Vagina (tissue), 2 donors: ENCODE measurements at regions not wholly inside any gene's neighbourhood (a gene's known extent, or its start where the extent isn't known, plus 50 kb on each side); places are given as distances from the start of the nearest gene placed in this dataset.

ENCODE experiments used
- DNase-seq, 2 donors: peaks; one replicate each; pipeline ENCODE4 v3.0.0-alpha.2; 2017; ENCODE audit errors: extremely low spot score in 2 of 2
- H3K27ac ChIP-seq: fragments of 200-600 bp; sonication (generic); one replicate; pipeline ENCODE4 v1.5.1; 2019
- H3K27me3 ChIP-seq: fragments of 200-600 bp; sonication (generic); one replicate; pipeline ENCODE4 v1.5.1; 2019
- H3K36me3 ChIP-seq, 2 donors: fragments of 200-600 bp; sonication (generic); one replicate each; pipeline ENCODE4 v1.5.1; 2017 to 2019
- H3K4me1 ChIP-seq: fragments of 200-600 bp; sonication (generic); one replicate; pipeline ENCODE4 v1.5.1; 2019
- H3K4me3 ChIP-seq, 2 donors: fragments of 200-600 bp; sonication (generic); 1 replicate in 1 of 2; 2 replicates in 1 of 2; pipeline ENCODE4 v1.5.1; 2016 to 2019
- H3K9me3 ChIP-seq: fragments of 200-600 bp; sonication (generic); one replicate; pipeline ENCODE4 v1.5.1; 2019
- POLR2A ChIP-seq, 2 donors: fragments of 450-650 bp; IDR thresholded peaks; one replicate each; pipeline ENCODE4 v1.6.1; 2017; ENCODE audit warnings: antibody characterized with exemption in 2 of 2, mild to moderate bottlenecking in 2 of 2, moderate library complexity in 2 of 2
- POLR2AphosphoS5 ChIP-seq, 2 donors: sonication (generic); formaldehyde crosslinking; IDR thresholded peaks; one replicate each; pipeline ENCODE4 v1.9.0; 2017; ENCODE audit warnings: antibody characterized with exemption in 2 of 2, mild to moderate bottlenecking in 2 of 2, low read depth in 1 of 2; ENCODE audit not compliant: insufficient read depth in 1 of 2
- intact Hi-C: fragments of 100-400 bp; cut with DNase I; formaldehyde crosslinking; loops from one replicate; pipeline ENCODE4 v1.15.1; 2023
- TF ChIP-seq, protein P1 (sequence below), 3 experiments: fragments of 450-650 bp in 2 of 3; fragments of 200-600 bp in 1 of 3; sonication (generic) in 1 of 3; IDR thresholded peaks; one replicate each; pipeline ENCODE4 v1.5.1; 2017 to 2019; ENCODE audit warnings: antibody characterized with exemption in 3 of 3, mild to moderate bottlenecking in 2 of 3, moderate library complexity in 2 of 3

- H3K4me3 ChIP-seq: no peak overlapping the region
- intact Hi-C loops: no loop called here
- H3K36me3 ChIP-seq: no peaks in the 10 kb centered on the region
- no peak for DNase-seq
- H3K27ac ChIP-seq: no peak overlapping the region
- TF ChIP-seq POLR2A (IDR thresholded peaks at IDR 0.05): no peak
- no peak for TF ChIP-seq POLR2AphosphoS5 (IDR thresholded peaks at IDR 0.05; ENCODE audit: insufficient read depth in 1 of 2, low read depth in 1 of 2)
- TF ChIP-seq, protein P1, sequence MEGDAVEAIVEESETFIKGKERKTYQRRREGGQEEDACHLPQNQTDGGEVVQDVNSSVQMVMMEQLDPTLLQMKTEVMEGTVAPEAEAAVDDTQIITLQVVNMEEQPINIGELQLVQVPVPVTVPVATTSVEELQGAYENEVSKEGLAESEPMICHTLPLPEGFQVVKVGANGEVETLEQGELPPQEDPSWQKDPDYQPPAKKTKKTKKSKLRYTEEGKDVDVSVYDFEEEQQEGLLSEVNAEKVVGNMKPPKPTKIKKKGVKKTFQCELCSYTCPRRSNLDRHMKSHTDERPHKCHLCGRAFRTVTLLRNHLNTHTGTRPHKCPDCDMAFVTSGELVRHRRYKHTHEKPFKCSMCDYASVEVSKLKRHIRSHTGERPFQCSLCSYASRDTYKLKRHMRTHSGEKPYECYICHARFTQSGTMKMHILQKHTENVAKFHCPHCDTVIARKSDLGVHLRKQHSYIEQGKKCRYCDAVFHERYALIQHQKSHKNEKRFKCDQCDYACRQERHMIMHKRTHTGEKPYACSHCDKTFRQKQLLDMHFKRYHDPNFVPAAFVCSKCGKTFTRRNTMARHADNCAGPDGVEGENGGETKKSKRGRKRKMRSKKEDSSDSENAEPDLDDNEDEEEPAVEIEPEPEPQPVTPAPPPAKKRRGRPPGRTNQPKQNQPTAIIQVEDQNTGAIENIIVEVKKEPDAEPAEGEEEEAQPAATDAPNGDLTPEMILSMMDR (IDR thresholded peaks at IDR 0.05): no peak
- no peaks in the 10 kb centered on the region for H3K9me3 ChIP-seq
- no peaks in the 10 kb centered on the region for H3K27me3 ChIP-seq
- no peaks in the 10 kb centered on the region for H3K4me1 ChIP-seq
These were observed 464.9 kb downstream of the MATN1 start for GRCh38 chr1:30258471-30258870.

DNA sequence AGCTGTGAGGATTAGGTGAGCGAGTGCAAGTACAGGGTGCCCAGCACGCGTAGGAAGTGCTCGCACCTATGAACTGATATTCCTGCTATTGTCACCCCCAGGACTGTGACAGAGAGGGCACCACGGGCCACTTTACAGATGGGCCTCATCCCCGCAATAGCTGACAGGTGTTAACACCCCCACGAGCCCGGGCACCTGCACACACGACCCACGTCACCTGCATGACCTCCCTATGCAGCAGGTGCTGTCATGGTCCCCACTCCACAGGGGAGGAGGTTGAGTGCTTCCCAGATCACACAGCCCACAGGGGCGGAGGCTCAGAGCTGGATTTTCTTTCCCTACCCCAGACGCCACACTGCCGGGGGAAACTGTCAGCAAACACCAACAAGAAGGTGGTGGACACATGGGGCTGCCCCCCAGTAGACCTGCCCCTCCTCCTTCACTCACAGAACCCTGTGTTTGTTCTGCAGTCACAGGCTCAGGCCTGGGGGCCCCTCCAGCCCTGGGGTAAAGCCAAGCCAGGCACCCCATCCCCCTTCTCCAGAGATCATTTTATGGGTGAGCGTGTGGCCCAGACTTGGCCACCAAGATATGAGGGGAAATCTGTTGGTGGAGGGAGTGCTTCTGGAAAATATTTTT lies 465.5 kb downstream of the MATN1 start:
- no peaks in the 10 kb centered on the region for H3K27me3 ChIP-seq
- no peak overlapping the region for H3K4me3 ChIP-seq
- no peaks in the 10 kb centered on the region for H3K36me3 ChIP-seq
- DNase-seq: no peak
- TF ChIP-seq, protein P1 (IDR thresholded peaks at IDR 0.05): no peak
- TF ChIP-seq POLR2A (IDR thresholded peaks at IDR 0.05): no peak
- TF ChIP-seq POLR2AphosphoS5 (IDR thresholded peaks at IDR 0.05; ENCODE audit: insufficient read depth in 1 of 2, low read depth in 1 of 2): no peak
- no peaks in the 10 kb centered on the region for H3K4me1 ChIP-seq
- no peak overlapping the region for H3K27ac ChIP-seq
- H3K9me3 ChIP-seq: no peaks in the 10 kb centered on the region
- intact Hi-C loops: no loop called here

GRCh38 chr1:30257322-30257721 lies 466.1 kb downstream of the MATN1 start:
- intact Hi-C loops: no loop called here

DNA sequence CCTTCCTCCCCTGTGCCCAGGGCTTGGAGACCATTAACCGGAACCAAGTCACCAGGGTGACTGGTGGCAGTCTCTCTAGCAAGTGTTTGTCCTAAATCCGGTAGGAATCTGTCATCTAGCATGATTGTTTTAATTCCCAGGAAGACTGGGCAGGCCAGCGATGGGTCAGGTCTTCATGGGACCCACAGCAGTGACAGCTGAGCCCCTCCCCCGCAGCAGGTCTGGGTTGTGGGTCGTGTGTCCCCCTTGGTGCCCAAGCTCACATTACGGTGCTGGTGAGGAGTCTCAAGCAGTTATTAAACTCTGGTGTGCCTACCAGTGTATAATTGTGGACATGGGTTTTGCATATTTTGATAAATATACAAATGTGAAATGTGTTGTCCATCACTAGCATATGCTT lies 466.5 kb downstream of the MATN1 start:
- no peaks in the 10 kb centered on the region for H3K36me3 ChIP-seq
- no peak overlapping the region for H3K27ac ChIP-seq
- H3K27me3 ChIP-seq: no peaks in the 10 kb centered on the region
- H3K4me1 ChIP-seq: no peaks in the 10 kb centered on the region
- TF ChIP-seq POLR2AphosphoS5 (IDR thresholded peaks at IDR 0.05; ENCODE audit: insufficient read depth in 1 of 2, low read depth in 1 of 2) (no peak), POLR2A (IDR thresholded peaks at IDR 0.05) (no peak)
- TF ChIP-seq, protein P1 (IDR thresholded peaks at IDR 0.05): no peak
- intact Hi-C loops: no loop called here
- no peaks in the 10 kb centered on the region for H3K9me3 ChIP-seq
- no peak overlapping the region for H3K4me3 ChIP-seq
- DNase-seq: no peak

More at GRCh38 chr1:30257322-30257721, 466.1 kb downstream of the MATN1 start:
- no peaks in the 10 kb centered on the region for H3K36me3 ChIP-seq
- H3K9me3 ChIP-seq: no peaks in the 10 kb centered on the region
- no peak for TF ChIP-seq POLR2AphosphoS5 (IDR thresholded peaks at IDR 0.05; ENCODE audit: insufficient read depth in 1 of 2, low read depth in 1 of 2)
- TF ChIP-seq, protein P1 (IDR thresholded peaks at IDR 0.05): no peak
- no peak for TF ChIP-seq POLR2A (IDR thresholded peaks at IDR 0.05)
- H3K27me3 ChIP-seq: no peaks in the 10 kb centered on the region
- DNase-seq: no peak
- H3K4me3 ChIP-seq: no peak overlapping the region
- H3K27ac ChIP-seq: no peak overlapping the region
- H3K4me1 ChIP-seq: no peaks in the 10 kb centered on the region

DNA sequence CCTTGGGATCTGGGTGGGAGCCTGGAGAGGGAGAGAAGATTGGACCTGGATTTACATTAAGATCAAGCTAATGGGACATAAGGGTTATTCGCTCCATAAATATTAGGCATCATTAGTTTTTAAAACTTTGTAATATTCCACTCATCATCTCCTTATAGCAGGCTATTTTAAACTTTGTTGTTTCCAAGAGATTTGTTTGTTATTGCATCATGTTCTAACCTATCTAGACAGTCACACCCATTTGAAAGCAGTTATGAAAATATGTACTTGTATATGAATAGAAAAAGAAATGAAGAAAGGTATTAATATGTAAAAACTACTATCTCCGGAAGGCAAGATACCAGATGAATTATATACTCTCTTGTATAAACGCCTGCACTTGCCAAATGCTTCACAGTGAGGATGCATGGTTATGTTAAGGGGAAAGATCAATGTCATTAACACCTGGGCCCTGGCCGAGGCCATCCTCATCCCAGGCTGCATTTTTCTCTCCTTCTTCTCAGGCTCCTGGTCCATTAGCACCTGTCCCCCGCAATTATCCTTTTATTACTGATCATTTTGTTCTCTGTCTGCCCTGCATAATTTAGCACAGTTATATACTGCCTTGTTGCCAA lies 468.2 kb downstream of the MATN1 start:
- Histone ChIP-seq H3K4me3 (no peak overlapping the region), H3K36me3 (no peaks in the 10 kb centered on the region), H3K4me1 (no peaks in the 10 kb centered on the region), H3K27ac (no peak overlapping the region), H3K9me3 (no peaks in the 10 kb centered on the region), H3K27me3 (no peaks in the 10 kb centered on the region)
- TF ChIP-seq, protein P1 (IDR thresholded peaks at IDR 0.05): no peak
- no peak for TF ChIP-seq POLR2A (IDR thresholded peaks at IDR 0.05)
- TF ChIP-seq POLR2AphosphoS5 (IDR thresholded peaks at IDR 0.05; ENCODE audit: insufficient read depth in 1 of 2, low read depth in 1 of 2): no peak
- no peak for DNase-seq
- intact Hi-C loops: no loop called here
